ENCODE measurements at regions not wholly inside any gene's neighbourhood (a gene's known extent, or its start where the extent isn't known, plus 50 kb on each side); places are given as distances from the start of the nearest gene placed in this dataset.

GRCh38 chr2:103464831-103465230 lies 703.0 kb downstream of the TMEM182 start:
- TF ChIP-seq POLR2AphosphoS5 (IDR thresholded peaks at IDR 0.05; ENCODE audit: low read depth, low read length): no peak
- TF ChIP-seq HDAC2 (IDR thresholded peaks at IDR 0.05; ENCODE audit: borderline replicate concordance in 1 of 2, low read depth in 2 of 2, low read length in 2 of 2): no peak
- no peak for TF ChIP-seq RAD21 (IDR thresholded peaks at IDR 0.05 in 1 of 2, conservative IDR thresholded peaks at IDR 0.05 in 1 of 2; ENCODE audit: low read depth in 2 of 2, low read length in 2 of 2)
- TF ChIP-seq POLR2A (IDR thresholded peaks at IDR 0.05; ENCODE audit: control extremely low read depth in 1 of 2, low read depth in 2 of 2, low read length in 2 of 2): no peak
- TF ChIP-seq USF2 (IDR thresholded peaks at IDR 0.05; ENCODE audit: low read length): no peak
- no peak for TF ChIP-seq ATF3 (IDR thresholded peaks at IDR 0.05; ENCODE audit: insufficient read depth, low read depth, low read length)
- TF ChIP-seq FOSL1 (IDR thresholded peaks at IDR 0.05; ENCODE audit: insufficient read depth, low read depth, low read length): no peak
- TF ChIP-seq CREB1 (IDR thresholded peaks at IDR 0.05): no peak
- no peak for TF ChIP-seq CTCF (IDR thresholded peaks at IDR 0.05; ENCODE audit: control extremely low read depth in 1 of 3, insufficient read depth in 1 of 3, low read depth in 1 of 3, low read length in 3 of 3)
- no peak for TF ChIP-seq EZH2 (IDR thresholded peaks at IDR 0.05; ENCODE audit: low read depth, low read length, severe bottlenecking)
